Fibroblast of villous mesenchyme (primary cell): ENCODE measurements at regions not wholly inside any gene's neighbourhood (a gene's known extent, or its start where the extent isn't known, plus 50 kb on each side); places are given as distances from the start of the nearest gene placed in this dataset.
"Not testable (repeated sequence)": the region's sequence is repeated elsewhere in the genome, so short reads cannot be mapped to it uniquely, and the experiment has no call there.

Source experiments
- DNase-seq: peaks from one replicate; pipeline ENCODE4 v3.0.0-alpha.2; 2010; ENCODE audit warnings: low read depth
- H3K4me3 ChIP-seq: 2 replicates; pipeline ENCODE4 v1.5.1; 2011; ENCODE audit warnings: low read depth, mild to moderate bottlenecking, low read length
- CTCF ChIP-seq: IDR thresholded peaks from 2 replicates; pipeline ENCODE4 v1.5.1; 2012; ENCODE audit warnings: low read depth, mild to moderate bottlenecking, low read length; ENCODE audit not compliant: insufficient read depth

- H3K4me3 ChIP-seq: no peak overlapping the region
Measured at GRCh38 chr20:2223558-2224367, 72.0 kb upstream of the TGM3 start.

GRCh38 chr20:2224368-2224639, 71.5 kb upstream of the TGM3 start:
- H3K4me3 ChIP-seq: no peak overlapping the region
- DNase-seq: no peak
- no peak for TF ChIP-seq CTCF

More at GRCh38 chr20:2223558-2224367, 72.0 kb upstream of the TGM3 start:
- no peak for DNase-seq
- TF ChIP-seq CTCF: no peak

GRCh38 chr20:2227285-2227684, 68.5 kb upstream of the TGM3 start:
- DNase-seq, H3K4me3 ChIP-seq: not testable (repeated sequence)

- H3K4me3 ChIP-seq: no peak overlapping the region
- TF ChIP-seq CTCF: no peak
- no peak for DNase-seq
Measured at GRCh38 chr20:2227861-2228260, 67.9 kb upstream of the TGM3 start.

- H3K4me3 ChIP-seq: no peak overlapping the region
- no peak for TF ChIP-seq CTCF
- DNase-seq: no peak
Measured at GRCh38 chr20:2228926-2229325, 66.9 kb upstream of the TGM3 start.

- no peak for TF ChIP-seq CTCF
- no peak overlapping the region for H3K4me3 ChIP-seq
- no peak for DNase-seq
Measured at GRCh38 chr20:2230726-2231488, 64.9 kb upstream of the TGM3 start.

- no peak overlapping the region for H3K4me3 ChIP-seq
- no peak for TF ChIP-seq CTCF
- DNase-seq: no peak
Measured at GRCh38 chr20:2231701-2232100, 64.1 kb upstream of the TGM3 start.
